Thyroid gland (tissue), 4 donors: ENCODE measurements at regions not wholly inside any gene's neighbourhood (a gene's known extent, or its start where the extent isn't known, plus 50 kb on each side); places are given as distances from the start of the nearest gene placed in this dataset.

ENCODE experiments used
- POLR2A ChIP-seq, 2 donors: fragments of 450-650 bp; IDR thresholded peaks; one replicate each; pipeline ENCODE4 v1.6.1; 2017; ENCODE audit warnings: antibody characterized with exemption in 2 of 2, mild to moderate bottlenecking in 2 of 2, moderate library complexity in 1 of 2
- TF ChIP-seq, protein P1 (sequence below), 6 experiments: fragments of 200-600 bp in 3 of 6; fragments of 450-650 bp in 3 of 6; sonication (generic) in 3 of 6; IDR thresholded peaks; one replicate each; pipeline ENCODE4 v1.5.1; 2016 to 2019; ENCODE audit warnings: antibody characterized with exemption in 6 of 6, mild to moderate bottlenecking in 2 of 6, inconsistent platforms in 1 of 6, moderate library complexity in 1 of 6

DNA sequence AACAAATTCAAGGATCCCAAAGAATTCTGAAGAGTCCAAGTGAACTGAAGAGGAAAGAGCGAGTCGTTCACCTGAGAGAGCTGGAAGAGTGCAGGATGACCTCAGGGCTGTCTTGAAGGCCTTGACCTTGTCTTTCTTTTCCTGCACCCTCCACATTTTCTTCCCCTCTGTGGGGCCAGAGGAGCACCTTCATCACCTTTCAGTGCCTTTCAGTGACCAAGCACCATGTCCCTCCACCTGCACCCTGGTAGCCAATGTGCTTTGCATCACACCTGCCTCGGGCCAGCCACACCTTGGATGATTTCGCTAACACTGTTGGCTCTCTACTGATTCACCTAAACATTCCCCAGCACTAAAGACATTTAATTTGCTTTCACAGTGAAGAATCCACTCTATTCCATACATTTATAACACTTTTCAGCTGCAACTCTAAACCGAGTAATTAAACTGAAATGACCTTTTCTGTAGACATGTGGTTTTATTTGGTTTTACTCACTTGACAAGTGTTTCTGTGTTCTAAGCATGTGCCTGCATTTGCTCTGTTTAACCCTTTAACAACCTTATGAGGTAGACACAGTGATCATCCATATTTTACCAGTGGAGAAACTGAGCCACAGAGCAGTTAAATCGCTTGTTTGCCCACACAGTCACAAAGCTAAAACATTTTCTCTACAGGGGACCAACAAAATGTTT is 121.3 kb upstream of the CST7 start:
- TF ChIP-seq, protein P1, sequence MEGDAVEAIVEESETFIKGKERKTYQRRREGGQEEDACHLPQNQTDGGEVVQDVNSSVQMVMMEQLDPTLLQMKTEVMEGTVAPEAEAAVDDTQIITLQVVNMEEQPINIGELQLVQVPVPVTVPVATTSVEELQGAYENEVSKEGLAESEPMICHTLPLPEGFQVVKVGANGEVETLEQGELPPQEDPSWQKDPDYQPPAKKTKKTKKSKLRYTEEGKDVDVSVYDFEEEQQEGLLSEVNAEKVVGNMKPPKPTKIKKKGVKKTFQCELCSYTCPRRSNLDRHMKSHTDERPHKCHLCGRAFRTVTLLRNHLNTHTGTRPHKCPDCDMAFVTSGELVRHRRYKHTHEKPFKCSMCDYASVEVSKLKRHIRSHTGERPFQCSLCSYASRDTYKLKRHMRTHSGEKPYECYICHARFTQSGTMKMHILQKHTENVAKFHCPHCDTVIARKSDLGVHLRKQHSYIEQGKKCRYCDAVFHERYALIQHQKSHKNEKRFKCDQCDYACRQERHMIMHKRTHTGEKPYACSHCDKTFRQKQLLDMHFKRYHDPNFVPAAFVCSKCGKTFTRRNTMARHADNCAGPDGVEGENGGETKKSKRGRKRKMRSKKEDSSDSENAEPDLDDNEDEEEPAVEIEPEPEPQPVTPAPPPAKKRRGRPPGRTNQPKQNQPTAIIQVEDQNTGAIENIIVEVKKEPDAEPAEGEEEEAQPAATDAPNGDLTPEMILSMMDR (IDR thresholded peaks at IDR 0.05) = no peak
- no peak for TF ChIP-seq POLR2A (IDR thresholded peaks at IDR 0.05)
